ENCODE measurements at regions not wholly inside any gene's neighbourhood (a gene's known extent, or its start where the extent isn't known, plus 50 kb on each side); places are given as distances from the start of the nearest gene placed in this dataset.
"Not testable (repeated sequence)": the region's sequence is repeated elsewhere in the genome, so short reads cannot be mapped to it uniquely, and the experiment has no call there.

DNA sequence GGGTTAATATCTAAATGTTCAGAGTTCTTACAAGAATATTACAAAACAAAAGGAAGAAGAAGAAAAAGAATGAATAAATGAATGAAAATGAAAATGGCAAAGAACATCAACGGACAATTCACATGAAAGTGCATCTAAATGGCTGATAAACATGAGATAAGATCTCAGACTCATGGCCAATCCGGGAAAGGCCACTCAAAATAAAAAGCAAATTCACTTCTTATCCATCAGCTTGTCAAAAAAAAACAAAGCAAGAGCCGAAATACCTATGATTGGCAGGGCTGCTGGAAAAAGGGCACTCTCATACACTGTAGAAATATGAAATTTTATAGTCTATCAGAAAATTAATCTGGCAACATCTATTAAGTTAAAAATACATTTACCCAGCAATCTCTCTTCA lies 103.6 kb upstream of the EDEM3 start:
- DNase-seq (ENCODE audit: extremely low read depth in 1 of 2, low read depth in 1 of 2) = no peak

- DNase-seq (ENCODE audit: extremely low read depth in 1 of 2, low read depth in 1 of 2) = no peak
These were observed 100.0 kb upstream of the EDEM3 start for GRCh38 chr1:184854496-184855140.

GRCh38 chr1:184854036-184854435 lies 99.4 kb upstream of the EDEM3 start:
- no peak for DNase-seq (ENCODE audit: extremely low read depth in 1 of 2, low read depth in 1 of 2)

DNA sequence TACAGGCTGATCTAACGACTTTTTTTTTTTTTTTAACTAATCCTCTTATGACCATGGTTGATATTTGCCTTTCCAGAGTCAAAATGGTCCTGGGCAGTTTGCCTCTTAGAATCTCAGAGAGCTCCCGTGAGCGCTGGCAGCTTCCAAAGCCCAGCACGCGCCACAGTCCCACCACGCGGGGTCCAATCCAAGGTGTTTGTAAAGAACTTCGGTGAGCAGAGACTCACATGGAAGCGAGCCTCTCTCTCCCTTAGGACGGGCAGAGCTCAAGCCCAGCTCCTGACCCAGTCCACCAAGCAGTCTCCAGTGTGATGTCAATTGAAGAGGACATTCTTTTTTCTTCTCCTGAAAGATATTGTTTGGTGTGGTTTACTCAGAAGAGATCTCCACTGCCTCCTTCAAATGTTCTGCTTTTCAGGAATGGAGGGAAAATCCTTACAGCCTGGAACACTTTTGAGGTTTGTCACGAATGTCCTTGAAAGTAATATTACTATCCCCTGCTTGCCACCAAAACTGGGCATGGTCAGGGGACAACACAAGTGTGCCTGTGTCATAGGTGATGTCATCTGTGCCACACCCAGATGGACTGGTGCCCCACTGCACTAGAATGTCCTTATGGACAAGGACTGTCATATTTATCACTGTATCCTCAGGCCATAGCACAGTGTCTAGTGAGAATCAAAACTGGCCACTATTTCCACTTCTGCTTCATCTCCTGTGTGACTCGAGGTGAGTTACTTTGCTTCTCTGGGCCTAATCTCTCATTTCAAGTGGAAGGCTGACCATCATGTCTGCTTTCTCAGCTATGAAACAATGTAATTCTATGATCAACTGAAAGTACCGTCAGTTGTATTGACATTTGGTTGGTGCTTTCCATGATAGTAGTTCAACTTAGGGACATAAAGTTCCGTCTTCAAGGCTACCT lies 97.4 kb upstream of the EDEM3 start:
- DNase-seq (ENCODE audit: extremely low read depth in 1 of 2, low read depth in 1 of 2) = no peak

DNA sequence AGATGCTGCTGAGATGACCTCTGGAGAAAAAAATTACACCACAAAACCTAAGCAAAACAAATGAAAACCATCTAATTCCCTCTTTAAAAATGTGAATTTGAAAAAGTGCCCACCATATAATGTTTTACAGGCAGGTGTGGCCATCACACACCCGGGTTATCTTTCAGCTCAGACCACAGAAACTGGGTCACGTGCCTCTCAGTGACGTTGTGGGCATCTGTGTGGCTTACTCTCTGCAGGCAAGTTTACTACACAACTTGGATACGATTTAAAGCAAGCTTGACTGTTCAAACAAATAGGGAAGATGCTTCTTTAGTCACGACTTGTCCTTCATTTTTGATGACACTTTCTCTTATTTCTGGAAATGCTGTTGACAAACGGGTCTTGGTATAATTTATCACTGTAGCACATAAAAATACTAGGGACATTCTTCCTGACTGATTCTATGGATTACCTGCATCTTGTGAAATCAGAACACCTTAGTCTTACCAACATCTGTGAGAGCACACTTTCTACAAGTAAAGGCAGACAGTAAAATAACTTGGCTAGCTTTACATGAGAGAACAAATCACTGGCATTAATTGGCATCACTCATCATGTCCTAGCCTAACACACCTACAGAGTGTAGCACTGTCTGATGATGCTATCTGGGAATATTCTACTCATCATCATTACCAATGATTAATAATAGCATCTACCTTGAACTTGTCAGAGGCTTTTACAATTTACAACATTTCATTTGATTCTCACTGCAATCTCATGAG lies 89.3 kb upstream of the EDEM3 start:
- DNase-seq (ENCODE audit: extremely low read depth in 1 of 2, low read depth in 1 of 2) = peak; percentile 39 to 49

- DNase-seq (ENCODE audit: extremely low read depth in 1 of 2, low read depth in 1 of 2) = no peak
These were observed 85.9 kb upstream of the EDEM3 start for GRCh38 chr1:184840596-184840995.

DNA sequence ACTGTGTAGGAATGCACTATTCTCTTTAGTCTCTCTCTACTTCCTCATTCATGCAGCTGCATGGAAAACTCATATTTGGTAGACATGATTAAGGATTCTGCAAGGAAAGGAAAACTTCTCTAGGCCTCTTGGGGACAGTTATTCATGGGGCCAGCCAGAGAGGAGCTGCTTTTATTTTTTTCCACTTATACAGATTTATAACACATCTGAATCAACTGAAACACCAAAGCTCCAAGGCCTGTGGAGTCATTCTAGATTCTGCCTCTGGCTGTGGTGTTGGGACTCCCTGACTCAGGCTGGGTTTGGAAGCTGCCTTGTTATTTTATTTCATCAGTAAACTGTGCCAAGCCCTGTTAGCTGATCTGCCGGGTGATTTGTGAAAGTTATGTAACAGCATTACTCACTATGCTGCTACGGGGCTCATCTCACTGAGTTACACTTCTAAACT lies 83.9 kb upstream of the EDEM3 start:
- DNase-seq (ENCODE audit: extremely low read depth in 1 of 2, low read depth in 1 of 2) = no peak

GRCh38 chr1:184836934-184837895 lies 82.6 kb upstream of the EDEM3 start:
- DNase-seq (ENCODE audit: extremely low read depth in 1 of 2, low read depth in 1 of 2) = no peak

- DNase-seq (ENCODE audit: extremely low read depth in 1 of 2, low read depth in 1 of 2) = no peak
These were observed 81.5 kb upstream of the EDEM3 start for GRCh38 chr1:184836141-184836540.

GRCh38 chr1:184833994-184834393 lies 79.3 kb upstream of the EDEM3 start:
- not testable (repeated sequence) for DNase-seq (ENCODE audit: extremely low read depth in 1 of 2, low read depth in 1 of 2)

DNA sequence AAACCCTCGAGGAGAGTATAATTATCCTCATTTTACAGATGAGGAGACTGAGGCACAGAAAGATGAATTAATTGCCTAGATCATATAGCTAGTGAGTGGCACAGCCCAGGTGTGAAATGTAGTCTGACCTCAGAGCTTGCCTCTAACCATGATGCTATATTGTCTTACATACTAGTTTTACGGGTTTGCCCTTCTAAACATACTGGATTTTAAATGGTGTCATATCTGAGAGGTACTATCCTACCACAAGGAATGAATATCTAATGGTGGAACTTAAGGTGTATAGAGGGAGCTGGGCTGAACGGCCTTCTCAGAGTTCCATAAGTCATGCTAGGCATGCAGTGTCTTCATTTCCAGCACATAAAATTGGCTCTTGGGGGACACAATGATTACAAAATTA lies 77.9 kb upstream of the EDEM3 start:
- no peak for DNase-seq (ENCODE audit: extremely low read depth in 1 of 2, low read depth in 1 of 2)

GRCh38 chr1:184829496-184829895 lies 74.8 kb upstream of the EDEM3 start:
- not testable (repeated sequence) for DNase-seq (ENCODE audit: extremely low read depth in 1 of 2, low read depth in 1 of 2)

GRCh38 chr1:184828369-184828717 lies 73.7 kb upstream of the EDEM3 start:
- DNase-seq (ENCODE audit: extremely low read depth in 1 of 2, low read depth in 1 of 2) = no peak

DNA sequence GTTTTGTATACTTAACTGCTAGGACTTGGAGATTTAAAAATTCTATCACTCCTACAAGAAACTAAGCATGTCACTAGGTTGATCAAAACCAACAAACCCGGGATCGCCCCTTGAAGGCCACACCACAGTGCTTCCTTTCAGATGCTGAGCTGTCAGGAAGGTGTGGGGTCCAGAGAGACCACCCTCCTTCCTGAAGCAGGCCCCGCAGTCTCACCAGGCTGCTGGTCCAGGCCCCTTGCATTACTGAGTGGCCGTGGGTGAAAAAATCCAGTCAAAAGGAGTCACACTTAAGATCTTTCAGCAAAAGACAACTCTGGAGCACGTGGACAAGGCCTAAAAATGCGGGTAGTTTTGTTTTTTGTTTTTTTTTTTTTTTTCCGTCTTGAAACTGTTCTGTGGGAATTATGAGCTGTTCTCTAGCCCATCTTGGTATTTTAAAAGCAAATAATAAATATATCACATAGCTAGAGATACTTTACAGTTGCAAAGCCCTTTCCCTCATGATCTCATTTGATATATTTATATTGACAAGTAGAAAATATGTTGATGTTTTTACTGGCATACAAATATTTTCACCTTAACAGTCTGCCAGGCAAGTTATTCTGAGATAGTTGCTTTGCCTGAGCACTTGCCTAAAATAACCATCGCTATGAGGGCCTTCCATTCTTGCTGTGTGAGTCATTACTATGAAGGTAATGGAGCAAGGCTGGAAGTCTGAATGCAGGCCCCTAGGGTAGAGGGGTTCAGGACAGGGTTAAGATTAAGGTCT lies 73.1 kb upstream of the EDEM3 start:
- no peak for DNase-seq (ENCODE audit: extremely low read depth in 1 of 2, low read depth in 1 of 2)

DNA sequence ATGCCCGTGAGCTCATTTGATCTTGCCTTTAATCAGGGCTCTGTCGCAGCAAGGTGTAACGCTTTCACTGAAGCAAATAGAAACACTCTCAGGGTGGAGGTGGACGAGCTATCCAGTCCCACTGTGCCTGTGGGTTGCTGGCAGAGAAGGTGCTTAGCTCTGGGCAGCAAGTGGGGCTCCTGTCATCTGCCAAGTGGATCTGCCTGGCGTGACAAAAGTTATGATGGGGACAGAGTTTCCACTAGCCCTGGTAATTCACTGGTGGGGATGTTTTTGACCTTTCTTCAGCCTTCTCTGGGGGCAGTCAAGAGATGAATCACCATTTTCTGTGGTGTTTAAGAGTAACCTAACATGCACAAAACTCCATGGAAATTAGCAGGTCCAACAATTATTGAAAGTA lies 71.3 kb upstream of the EDEM3 start:
- no peak for DNase-seq (ENCODE audit: extremely low read depth in 1 of 2, low read depth in 1 of 2)

GRCh38 chr1:184825571-184825970 lies 70.9 kb upstream of the EDEM3 start:
- no peak for DNase-seq (ENCODE audit: extremely low read depth in 1 of 2, low read depth in 1 of 2)

DNA sequence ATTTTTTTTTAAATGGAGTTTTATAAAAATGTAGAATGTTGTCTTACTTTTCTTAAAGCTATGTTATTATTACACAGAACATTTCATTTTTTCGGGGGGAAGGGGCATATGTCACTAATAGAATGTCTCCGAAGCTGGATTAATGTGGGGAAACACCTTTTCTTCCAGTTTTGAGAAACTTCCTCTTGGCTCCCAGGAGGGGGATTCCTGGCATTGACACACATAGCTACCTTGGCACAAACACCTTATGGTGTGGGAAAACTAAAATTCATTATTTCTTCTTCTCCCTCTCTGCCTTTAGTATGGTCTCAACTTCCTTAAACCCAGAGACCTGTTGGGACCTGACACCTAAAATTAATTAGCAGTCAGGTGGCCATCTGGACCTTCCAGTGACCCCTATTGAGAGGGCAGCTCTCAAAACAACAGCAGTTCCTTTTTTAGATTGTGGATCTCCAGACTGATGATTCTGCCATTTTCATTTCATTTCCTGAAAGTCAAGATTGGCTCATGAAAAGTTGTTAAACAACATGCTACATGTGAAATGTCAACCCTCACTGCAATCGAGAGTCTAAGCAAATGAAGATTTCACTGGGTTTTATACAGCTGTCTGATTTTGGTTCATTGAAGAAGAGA lies 70.1 kb upstream of the EDEM3 start:
- no peak for DNase-seq (ENCODE audit: extremely low read depth in 1 of 2, low read depth in 1 of 2)

GRCh38 chr1:184823080-184823479 lies 68.4 kb upstream of the EDEM3 start:
- no peak for DNase-seq (ENCODE audit: extremely low read depth in 1 of 2, low read depth in 1 of 2)

GRCh38 chr1:184822267-184822666 lies 67.6 kb upstream of the EDEM3 start:
- no peak for DNase-seq (ENCODE audit: extremely low read depth in 1 of 2, low read depth in 1 of 2)

Data from stimulated activated CD8-positive, alpha-beta memory T cell treated with anti-CD3 and anti-CD28 coated beads, Interleukin-7, amount 100 ng/mL, for 48 hours (primary cell).